NCI-H524 (cell line): ENCODE measurements at regions not wholly inside any gene's neighbourhood (a gene's known extent, or its start where the extent isn't known, plus 50 kb on each side); places are given as distances from the start of the nearest gene placed in this dataset.

ENCODE experiments used
- DNase-seq, 2 experiments: peaks; one replicate each; lab custom pipeline; 2025; lab: John Stamatoyannopoulos, UW

DNA sequence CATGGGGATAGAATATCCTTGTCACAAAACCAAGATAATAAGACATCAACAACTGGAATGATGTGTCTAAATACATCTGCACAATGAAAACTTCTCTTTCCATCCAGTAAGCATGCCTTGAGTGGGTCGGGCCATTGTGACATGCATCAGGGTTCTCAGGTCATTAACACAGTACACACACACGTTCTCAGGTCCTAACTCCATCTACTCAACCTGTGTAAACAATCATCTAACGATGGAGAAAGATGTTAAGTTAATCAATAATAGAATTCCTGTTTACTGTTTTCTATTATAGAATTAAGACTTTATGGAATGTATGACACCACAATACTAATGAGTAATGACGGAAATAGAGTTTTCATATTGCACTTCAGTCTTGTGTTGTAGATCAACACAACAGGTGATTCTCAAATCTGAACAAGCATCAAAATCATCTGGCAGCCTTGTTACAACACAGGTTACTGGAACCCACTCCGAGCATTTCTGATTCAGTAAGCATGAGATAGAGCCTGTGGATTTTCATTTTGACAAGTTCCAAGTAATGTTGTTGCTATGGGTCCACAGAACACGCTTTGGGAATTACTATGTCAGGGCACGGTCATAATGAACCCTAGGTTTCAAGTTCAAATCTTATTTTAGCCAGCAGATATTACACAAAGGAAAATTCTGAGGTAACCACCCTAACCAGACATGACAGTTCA is 315.8 kb upstream of the TEX13C start:
- no peak for DNase-seq

- DNase-seq = no peak
These were observed 314.9 kb upstream of the TEX13C start for GRCh38 chrX:125004799-125005198.

GRCh38 chrX:125005863-125006262 is 313.8 kb upstream of the TEX13C start:
- DNase-seq = no peak

- no peak for DNase-seq
These were observed 313.0 kb upstream of the TEX13C start for GRCh38 chrX:125006704-125007103.

DNA sequence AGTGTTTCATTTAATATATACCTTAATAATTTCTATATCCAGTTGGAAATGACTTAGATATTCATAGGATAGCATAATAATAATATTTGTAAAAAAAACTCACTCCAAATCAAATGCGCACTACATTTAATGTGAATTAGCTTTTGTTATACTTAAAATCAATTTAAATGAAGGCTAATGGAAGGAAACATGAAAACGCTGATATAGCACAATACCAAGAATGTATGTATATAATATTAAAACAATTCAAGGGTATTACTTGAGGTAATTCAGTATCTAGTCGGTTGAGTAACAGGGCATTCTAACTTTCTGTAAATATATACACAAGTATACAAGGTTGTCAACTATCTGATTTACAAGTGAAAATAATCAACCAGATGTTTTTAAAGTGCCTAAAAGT is 307.1 kb upstream of the TEX13C start:
- DNase-seq = no peak

GRCh38 chrX:125029131-125029530 is 290.5 kb upstream of the TEX13C start:
- DNase-seq = no peak
